ENCODE measurements at regions not wholly inside any gene's neighbourhood (a gene's known extent, or its start where the extent isn't known, plus 50 kb on each side); places are given as distances from the start of the nearest gene placed in this dataset.

DNA sequence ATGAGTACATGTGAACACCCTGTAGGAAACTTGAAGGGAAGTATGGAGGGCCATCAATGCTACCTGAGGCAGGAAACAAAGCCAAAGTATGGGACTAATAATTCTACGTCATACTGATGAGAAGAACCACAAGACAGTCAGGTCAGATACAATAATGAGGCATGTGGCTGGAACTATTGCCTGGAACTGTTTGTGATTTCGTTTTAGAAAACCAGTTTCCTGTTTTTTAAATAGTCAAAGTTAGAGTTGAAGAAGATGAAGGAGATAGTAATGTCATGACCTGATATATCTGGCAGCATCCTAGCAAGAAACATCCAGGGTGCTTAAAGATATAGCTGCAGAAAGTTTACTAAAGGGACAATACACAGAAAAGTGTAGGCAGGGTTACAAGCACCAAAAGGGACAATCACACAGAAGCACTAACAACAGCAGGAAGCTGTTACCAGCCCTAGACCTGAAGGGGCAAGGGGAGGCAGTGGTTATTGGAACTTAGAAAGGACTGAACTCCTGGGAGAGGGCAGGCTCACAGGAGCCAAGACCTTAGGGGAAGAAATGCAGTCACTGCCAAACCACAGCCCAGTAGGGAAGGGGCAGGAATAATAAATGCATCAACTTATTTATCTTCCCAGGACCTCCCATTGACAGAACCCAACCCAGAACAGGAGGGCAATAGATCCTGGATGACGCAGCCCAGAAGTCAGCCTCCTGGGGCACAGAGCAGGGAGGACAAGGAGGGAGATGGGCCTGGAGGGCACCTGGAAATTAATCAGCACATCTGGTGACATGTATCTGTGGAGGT, 302.1 kb upstream of the STT3B start:
- DNase-seq: no peak

DNA sequence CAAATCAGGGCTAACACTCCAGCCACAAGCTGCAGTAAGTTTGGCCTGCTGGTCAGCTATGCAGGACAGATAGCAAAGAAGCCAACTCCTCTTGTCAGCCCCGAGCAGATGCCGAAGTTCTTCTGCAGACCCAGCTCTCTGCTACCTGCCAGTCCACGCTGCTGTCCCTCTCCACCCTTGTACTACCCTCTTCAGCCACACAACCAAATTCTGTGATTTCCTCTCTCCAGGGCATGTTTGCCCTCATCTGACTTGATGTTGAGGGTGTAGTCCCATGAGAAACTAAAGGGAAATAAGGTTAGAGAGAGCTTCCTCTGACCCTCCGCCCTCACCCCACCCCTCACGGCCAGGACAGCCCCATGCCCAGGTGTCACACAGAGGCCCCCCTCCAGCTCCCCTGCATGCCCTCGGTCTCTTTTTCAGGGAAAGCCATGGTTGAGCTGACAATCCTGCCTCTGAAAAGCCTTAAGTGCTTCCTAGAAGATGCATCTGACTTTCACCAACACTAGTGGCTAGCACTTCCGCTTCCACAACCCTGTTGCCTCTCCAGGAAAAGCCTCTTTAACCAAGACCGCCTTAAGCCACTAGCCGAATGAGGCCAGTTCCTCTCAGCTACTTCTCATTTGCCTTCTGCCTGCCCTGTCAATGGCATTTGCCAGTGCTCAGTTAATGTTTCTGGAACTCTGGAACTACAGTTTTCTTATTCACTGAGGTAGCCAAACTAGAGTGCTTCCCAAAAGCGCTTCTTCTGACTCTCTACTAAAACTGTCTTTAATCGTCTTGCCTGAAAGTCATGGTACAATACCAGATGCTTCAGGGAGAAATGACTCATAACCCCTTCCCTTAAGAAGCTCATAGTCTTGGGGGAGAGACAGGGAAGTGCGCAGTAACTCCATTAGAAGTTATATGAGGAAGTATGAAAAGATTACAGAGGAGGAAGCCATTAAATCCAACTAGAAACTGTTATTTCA, 300.4 kb upstream of the STT3B start:
- DNase-seq: no peak

DNA sequence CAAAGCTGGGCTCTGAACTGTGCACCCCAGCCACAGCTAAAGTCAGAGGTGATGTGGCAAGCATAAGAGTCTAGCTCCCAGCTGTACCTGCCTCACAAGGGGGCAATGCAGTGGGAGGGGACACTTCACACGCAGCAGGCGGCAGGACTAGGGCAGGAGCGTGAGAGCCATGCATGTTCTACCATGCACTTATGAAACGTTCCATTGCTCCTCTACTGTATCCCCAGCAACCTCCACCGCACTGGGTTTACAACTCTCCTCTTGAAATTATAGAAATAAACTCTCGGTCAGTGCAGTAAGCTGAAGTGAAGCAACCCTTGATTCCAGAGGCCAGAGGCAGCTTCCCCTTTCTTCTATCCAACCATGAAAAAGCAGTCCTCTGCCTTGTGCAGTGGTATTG, 298.6 kb upstream of the STT3B start:
- DNase-seq: no peak

DNA sequence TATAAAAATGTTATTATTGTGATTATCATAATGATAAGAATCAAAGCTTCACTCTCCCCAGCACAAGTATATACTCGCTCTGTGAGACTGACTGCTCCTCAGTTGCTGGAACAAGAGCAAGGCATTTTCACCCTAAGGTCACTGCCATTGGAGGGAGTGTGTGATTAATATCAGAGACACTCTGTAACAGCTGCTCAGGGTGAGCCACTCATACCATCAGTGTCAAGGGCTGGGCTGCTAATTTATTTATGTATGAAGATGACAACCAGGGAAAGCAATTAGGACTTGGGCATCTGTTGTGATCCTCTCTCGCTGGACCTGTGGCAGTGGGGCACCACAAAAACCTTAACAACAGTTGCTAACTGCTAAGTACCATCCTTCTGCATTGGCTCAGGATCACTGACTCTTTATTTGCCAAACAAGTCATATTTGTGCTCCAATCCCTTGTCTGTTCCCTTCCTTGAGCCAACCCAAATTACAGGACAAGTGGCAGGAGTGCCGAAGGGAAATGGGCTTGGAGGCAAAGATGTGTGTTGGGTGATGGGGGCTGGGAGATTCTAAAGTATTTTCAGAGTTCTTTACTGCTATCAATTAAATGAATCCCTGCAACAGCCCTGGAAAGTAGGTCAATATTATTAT, 297.5 kb upstream of the STT3B start:
- DNase-seq: no peak

DNA sequence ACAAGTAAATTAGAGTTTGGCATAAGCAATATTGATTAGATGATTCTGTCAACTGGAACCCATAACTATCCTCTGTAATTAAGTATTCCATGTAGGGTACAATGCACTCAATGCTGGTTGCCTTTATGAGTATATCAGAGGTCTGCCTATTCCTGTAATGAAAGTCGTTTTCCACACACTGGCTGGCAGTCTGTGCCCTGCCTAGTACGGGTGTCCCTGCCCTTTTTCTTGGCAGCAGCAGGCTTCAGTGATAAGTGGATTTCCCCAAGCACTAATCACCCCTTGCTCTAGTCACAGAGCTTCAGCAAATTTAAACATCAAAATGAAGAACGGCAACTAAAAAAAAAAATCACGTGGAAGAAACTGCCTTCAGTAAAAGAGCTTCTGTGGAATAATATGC, 294.8 kb upstream of the STT3B start:
- DNase-seq: no peak

DNA sequence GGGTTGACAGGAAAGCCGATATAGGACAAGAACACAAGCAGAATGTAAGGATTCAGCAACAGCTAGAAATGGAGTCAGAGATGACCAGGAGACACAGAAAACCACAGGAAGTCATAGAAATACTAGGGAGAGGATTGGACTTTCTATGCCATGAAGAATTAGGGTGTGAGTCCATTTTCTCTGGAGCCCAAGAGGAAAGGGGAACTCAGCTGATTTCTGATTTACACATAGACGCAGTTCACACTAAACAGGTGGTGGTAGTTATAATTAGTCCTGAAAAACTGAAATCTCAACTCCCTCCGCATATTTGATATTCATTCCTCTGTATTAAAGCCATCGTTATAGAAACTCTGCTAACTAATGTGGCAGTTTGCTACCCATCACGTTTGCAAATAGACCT, 292.7 kb upstream of the STT3B start:
- DNase-seq: no peak

DNA sequence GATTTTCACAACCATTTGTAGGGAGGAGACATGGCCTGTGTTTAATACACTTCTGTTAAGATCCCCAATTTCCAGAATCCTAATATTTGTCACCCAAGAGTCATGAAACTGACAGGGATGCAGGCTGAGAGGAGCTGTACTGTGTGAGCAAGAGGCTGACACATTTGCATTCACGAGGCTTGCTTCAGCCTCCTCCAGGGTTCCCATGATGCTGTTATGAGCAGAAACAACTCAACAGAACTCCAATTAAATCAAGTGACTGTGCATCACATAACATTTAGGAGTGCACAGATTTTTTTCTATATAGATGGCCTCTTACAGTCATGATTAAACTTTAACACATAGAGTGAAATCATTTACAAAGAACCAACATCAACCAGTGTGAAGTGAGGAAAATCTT, 292.3 kb upstream of the STT3B start:
- DNase-seq: no peak

DNA sequence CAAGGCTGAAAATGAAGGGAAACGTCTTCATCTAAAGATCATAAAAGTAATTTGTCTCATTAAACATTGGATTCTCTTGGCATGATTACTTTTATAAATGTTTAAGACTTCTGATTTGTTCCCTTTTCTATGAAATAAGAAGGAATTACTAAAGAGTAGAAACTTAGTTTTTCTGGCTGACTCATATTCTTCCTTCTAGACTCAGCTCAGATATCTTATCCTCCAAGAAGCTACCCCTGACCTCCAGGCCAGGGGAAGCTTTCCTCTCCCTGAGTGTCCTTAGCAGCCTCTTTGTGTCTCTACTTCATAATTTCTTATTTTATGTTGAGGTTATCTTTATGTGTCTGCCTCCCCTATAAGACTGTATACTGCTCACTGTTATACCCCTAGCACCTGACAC, 291.9 kb upstream of the STT3B start:
- no peak for DNase-seq

DNA sequence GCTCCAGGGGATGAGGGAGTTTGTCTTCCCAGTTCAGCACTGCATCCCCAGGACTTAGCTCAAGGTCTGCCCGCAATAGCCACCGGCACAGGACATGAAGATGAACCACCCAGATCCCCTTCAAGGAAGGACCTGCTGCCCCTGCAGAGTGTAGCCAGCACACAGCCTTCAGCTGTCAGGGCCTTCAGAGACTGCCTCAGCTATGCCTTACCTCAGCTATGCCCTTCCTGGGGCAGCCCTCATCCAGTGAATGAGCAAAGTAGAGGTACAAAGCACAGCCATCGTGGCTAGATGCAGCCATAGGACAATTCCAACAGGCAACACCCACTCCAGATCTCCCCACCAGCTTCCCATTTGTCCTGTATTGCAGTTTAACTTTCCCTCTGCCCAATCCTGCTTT, 291.2 kb upstream of the STT3B start:
- DNase-seq: no peak

DNA sequence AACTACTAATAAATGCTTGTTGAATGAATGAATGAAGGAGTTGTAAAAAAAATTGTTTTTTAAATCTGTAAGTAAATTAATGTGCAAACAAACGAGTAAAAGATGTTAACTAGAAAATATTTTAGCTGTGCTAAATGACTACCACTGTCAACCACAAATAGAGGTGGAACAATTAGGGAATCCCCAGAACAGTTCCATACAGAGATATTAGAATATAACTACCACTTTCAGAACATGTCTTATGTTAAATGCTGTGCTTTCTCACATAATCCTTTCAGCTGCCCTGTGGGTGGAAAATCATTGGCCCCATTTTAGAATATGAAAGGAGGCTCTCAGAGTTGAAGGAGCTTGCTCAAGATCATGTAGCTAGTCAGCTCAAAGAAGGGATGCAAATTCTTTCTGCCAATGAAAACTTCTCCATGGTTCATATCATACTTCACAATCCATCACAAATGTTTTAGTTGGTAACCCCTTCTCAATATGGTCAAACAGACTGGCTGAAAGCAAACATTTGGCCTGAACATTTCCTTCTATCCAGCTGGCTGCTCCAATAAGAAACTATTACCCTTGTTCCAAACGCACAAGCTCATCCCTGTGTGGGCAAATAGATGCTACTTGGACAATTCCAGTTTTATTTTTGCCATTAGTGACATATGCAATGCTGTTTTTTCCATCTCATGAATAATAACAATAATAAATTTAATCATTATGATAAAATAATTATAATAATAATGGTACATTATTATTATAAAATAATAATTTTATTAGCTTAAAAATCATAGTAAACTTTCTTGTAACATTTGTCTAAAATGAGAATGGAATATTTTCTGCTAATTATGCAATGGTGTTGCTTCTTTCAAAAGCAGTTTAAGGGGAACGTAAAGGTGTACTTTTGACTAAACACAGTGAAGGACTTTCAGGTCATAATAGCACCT, 290.4 kb upstream of the STT3B start:
- DNase-seq: no peak

DNA sequence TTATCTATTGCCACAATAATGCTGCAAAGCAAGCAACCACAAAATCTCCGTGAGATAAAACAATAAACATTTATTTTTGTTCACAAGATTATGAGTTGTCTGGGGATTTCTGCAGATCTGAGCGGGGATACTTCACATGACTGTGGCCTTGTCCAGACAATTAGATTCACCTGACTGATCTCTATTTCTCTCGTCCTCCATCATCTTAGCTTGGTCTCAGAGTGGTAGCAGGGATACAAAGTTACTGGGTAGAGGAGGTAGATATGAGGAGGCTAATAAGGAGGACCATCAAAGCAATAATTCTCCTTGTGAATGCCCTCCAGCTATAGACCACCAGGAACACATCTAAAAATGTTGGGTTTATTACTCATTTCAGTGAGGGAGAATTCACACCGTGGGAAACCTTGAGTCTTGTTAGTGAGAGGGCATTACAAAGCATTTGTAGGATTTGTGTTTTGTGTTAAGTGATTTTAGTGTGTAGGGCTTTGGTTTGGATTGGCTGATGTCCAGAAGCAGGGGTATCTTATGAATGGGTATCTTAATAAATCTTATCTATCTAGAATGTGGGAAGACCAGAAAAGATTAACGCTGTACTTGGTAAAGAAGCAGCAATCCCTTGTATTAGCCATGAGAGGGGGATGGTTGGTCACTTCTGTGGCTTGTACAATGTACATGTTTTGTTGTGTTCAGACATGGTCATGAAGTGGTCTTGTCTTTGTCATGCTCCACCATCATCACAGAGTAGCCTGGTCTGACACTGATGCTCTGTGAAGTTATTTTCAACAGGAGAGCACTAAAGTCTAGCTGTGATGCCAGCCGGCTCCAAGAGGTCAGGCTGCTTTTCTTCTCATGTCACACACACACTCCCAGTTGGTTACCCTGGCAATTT, 287.6 kb upstream of the STT3B start:
- no peak for DNase-seq

DNA sequence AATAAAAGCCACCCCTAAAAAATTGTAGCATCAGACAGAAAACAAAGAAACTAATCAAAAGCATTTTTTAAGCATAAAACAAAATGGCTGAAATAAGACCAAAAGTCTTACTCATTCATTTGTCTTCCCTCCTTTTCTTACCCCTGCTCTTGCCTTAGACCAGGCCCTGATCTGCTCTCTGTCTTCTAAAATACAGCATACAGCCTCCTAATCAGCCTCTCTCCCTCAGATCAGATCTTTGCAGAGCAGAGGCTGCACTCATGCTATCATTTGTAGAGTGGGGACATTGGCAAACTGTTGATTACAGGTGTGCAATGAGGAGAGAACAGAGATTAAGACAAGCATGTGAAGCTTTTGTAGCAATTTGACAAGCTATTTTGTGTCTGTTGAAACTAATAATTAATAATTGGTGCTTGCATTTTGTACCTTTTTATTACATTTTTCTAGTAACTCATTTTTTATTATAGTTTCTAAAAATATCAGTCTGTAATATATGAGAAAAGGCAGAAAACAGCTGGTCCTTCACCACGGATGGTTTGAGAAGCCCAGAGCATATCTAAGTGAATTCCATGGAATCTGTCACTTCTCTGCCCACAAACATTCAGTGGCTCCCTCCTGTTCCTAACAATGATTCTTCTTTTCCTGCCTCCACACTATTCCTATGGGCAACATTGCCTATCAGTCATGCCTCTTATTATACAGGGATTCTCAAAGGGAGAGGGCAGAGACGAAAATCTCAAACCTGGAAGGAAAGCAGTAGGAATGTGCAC, 286.2 kb upstream of the STT3B start:
- DNase-seq: no peak

DNA sequence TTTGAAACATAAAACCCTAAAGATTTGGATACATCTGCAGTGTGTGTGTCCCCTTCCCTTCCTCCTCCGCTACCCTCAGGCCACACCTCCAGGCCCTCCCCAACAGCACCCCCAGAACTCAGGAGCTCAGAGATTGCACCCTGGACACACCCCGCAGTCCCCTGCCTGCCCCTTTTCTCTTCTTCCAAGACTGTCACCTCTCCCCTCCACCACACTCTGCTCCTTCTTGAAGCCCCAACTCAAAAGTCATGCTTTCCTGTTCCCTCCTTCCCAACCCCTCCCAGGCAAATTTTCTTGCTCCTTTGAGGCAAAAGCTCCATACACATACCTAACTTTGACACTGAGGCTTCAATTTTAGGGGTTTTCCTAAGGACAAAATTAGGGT, 285.7 kb upstream of the STT3B start:
- no peak for DNase-seq

DNA sequence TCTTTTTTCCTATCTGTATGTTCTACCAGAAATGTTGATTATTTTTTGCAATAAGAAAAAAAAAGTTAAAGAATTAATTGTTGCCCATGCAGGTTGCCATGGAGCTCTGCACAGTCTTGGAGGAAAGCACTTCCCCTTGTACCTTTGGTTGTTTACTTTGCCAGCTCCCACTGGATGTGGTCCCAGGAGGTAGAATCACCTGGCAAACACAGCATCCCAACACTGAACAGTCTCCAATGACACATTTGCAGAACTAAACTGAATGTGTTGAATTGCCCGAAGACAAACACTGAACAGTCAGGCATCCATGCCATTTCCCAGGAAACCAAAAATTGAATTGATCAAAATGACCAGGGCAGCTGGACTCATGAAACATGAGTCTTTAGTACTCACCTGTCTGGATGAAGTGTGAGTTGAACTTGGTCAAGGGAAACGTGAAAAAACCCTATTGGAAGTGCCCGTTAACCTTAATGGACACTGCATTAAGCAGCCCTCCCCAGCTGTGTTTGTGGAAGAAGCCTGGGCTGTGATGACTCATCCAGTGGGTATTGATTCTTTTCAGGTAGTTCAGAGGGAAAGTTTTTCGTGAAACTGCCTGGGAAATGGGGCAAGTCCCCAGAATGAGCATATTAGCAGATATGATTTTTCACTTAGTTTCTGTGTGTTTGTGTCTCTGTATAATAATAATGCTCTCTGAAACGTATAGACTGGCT, 284.7 kb upstream of the STT3B start:
- DNase-seq: no peak

DNA sequence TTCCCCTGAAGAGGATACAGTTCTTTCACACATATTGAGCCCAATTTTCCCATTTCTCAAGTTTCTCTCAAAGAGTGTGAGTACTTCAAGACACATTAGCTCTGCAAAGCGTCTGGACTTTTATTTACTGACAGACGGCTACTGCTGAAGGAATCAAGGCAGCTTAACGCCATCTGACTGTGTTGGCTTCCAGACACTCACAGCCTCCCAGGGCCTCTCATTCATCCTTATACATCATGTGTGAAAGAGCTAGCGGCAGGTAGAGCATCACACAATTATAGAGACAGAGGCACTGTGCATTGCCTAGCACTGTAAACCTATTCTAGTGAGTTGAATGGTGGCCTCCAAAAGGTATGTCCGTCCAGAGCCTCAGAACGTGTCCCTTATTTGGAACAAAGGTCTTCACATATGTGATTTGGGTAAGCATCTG, 284.1 kb upstream of the STT3B start:
- no peak for DNase-seq

DNA sequence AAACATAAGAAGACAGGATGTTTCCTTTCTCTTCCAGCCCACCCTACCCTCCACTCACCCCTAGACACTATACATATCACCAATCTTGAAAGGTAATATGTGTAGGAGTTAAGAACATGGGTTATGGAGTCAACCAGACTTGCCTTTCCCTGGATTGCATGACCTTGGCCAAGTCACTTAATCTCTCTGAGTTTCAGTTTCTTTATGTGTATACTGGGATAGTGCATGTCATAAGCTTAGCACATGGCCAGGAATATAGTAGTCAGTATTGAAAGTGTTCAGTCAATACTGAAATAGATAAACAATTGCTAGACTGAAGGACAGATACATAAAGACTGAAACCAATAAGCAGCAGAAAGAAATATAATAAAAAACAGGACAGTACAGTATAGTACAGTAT, 283.2 kb upstream of the STT3B start:
- DNase-seq: no peak

DNA sequence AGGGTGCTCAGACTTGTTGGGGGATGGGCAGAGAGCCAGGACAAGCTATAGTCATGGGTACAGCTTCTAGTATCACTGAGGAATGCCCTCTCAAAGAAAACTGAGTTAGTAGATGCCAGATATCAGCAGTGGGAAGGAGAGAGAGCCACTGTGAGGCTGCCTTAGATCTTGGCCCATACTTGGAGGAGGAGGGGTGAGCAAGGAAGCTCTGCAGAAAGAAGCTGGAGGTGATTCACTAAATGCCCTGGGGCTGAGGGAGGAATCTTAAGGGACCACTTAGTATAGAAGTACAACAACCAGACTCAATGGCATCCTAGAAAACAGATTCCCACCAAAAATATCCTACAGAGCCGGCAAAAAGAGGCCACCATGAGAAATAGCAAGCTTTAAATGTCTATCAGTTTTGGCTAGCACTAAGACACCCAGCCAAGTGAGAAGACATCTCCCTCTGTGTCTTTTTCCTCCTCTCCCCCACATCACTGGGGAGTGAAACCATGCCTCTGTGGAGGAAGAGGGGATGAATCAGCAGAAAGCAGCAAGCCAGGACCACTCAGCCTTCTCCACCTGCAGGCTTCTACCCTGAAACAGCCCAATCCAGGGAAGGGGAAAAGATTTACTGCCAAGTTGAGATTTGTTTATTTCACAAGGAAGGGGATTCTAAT, 282.5 kb upstream of the STT3B start:
- peak; percentile 12 for DNase-seq

DNA sequence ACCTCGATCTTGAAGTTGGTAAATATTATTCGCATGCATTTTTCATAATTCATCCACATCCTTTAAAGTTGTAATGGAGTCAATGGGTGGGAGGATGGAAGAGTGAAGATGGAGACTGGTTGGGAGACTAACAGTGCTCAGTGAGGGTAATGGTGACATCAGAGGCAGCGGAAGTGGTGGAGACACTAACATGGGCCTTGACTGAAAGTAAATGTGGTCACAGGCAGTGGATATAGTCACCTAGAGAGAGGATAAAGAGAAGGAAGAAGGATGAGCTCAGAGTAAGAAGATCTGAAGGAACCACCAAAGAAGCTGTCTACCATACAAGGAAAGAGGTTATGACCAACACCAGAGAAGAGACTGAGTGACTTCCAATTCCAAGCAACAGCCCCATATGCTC, 281.6 kb upstream of the STT3B start:
- no peak for DNase-seq

Measured in fibroblast of skin of back (primary cell).